H1 (cell line): ENCODE measurements at regions not wholly inside any gene's neighbourhood (a gene's known extent, or its start where the extent isn't known, plus 50 kb on each side); places are given as distances from the start of the nearest gene placed in this dataset.

Source experiments
- CTCF ChIA-PET: fragments of 300-600 bp; sonication (Branson Sonifier 250); formaldehyde crosslinking; loops from one replicate; lab custom pipeline; 2021; ENCODE audit not compliant: partially characterized antibody; lab: Charles Lee
- POLR2A ChIA-PET: fragments of 300-600 bp; sonication (Branson Sonifier 250); formaldehyde crosslinking; loops from one replicate; lab custom pipeline; 2021; ENCODE audit warnings: inconsistent platforms; ENCODE audit not compliant: partially characterized antibody; lab: Charles Lee
- DNase-seq, 2 experiments: peaks; one replicate each; pipeline versions ENCODE4 v3.0.0 to v3.0.0-alpha.2; 2010 to 2022; ENCODE audit warnings: low spot score in 2 of 2, low read depth in 1 of 2, mixed read lengths in 1 of 2
- FAIRE-seq: peaks from 2 replicates; lab custom pipeline; 2011; peaks lifted over from hg19 to GRCh38; lab: Jason Lieb, UNC
- H2AFZ ChIP-seq: 2 replicates; pipeline ENCODE4 v1.8.1; 2012; ENCODE audit warnings: low read length, inconsistent platforms
- H2AK5ac ChIP-seq: 2 replicates; pipeline ENCODE4 v1.6.1; 2013; ENCODE audit warnings: low read depth, low read length
- H2BK120ac ChIP-seq: replicated peaks from 2 replicates; pipeline ENCODE3; 2013; ENCODE audit warnings: low read depth, low read length, inconsistent platforms
- H2BK12ac ChIP-seq: 2 replicates; pipeline ENCODE4 v1.6.1; 2013; ENCODE audit warnings: low read depth, low read length
- H2BK15ac ChIP-seq: 2 replicates; pipeline ENCODE4 v1.6.1; 2013; ENCODE audit warnings: low read length
- H2BK20ac ChIP-seq: 2 replicates; pipeline ENCODE4 v1.6.1; 2013; ENCODE audit warnings: low read length
- H2BK5ac ChIP-seq: 2 replicates; pipeline ENCODE4 v1.6.1; 2013; ENCODE audit warnings: low read depth, low read length
- H3K14ac ChIP-seq: 2 replicates; pipeline ENCODE4 v1.6.1; 2013; ENCODE audit warnings: inconsistent platforms; ENCODE audit not compliant: insufficient read length
- H3K18ac ChIP-seq: 2 replicates; pipeline ENCODE4 v1.6.1; 2013; ENCODE audit warnings: low read length; ENCODE audit errors: extremely low read depth
- H3K23ac ChIP-seq: 2 replicates; pipeline ENCODE4 v1.6.1; 2013; ENCODE audit warnings: inconsistent platforms; ENCODE audit not compliant: insufficient read length
- H3K23me2 ChIP-seq: 2 replicates; pipeline ENCODE4 v1.6.1; 2013; ENCODE audit warnings: low read depth, low read length
- H3K27ac ChIP-seq: 2 replicates; pipeline ENCODE4 v1.6.1; 2011; ENCODE audit warnings: low read depth, low read length, inconsistent platforms
- H3K27me3 ChIP-seq, 4 experiments: replicated peaks in 1 of 4; 1 replicate in 1 of 4; 2 replicates in 3 of 4; pipeline versions ENCODE4 v1.6.1 to v1.8.1; 2011 to 2013; ENCODE audit warnings: low read length in 3 of 4, mild to moderate bottlenecking in 3 of 4, inconsistent platforms in 2 of 4, mixed read lengths in 2 of 4, moderate library complexity in 1 of 4; ENCODE audit not compliant: control insufficient read depth in 3 of 4, insufficient read depth in 3 of 4; ENCODE audit errors: extremely low read depth in 1 of 4
- H3K36me3 ChIP-seq, 4 experiments: 2 replicates each; pipeline versions ENCODE4 v1.6.1 to v1.8.1; 2011 to 2013; ENCODE audit warnings: mild to moderate bottlenecking in 4 of 4, low read length in 3 of 4, moderate library complexity in 2 of 4, control low read depth in 1 of 4, inconsistent platforms in 1 of 4; ENCODE audit not compliant: insufficient read depth in 4 of 4, control insufficient read depth in 2 of 4
- H3K4ac ChIP-seq: replicated peaks from 2 replicates; pipeline ENCODE3; 2013; ENCODE audit warnings: low read length, low read depth, mixed read lengths, inconsistent platforms; ENCODE audit not compliant: insufficient read length
- H3K4me1 ChIP-seq, 4 experiments: replicated peaks in 1 of 4; 1 replicate in 1 of 4; 2 replicates in 3 of 4; pipeline versions ENCODE4 v1.6.1 to v1.8.1; 2011 to 2013; ENCODE audit warnings: low read length in 3 of 4, inconsistent platforms in 2 of 4, mixed read lengths in 1 of 4; ENCODE audit not compliant: insufficient read depth in 4 of 4, control insufficient read depth in 3 of 4
- H3K4me2 ChIP-seq, 2 experiments: 2 replicates each; pipeline versions ENCODE4 v1.6.1 to v1.8.1; 2011 to 2013; ENCODE audit warnings: low read depth in 2 of 2, low read length in 2 of 2, control low read depth in 1 of 2, inconsistent platforms in 1 of 2, mild to moderate bottlenecking in 1 of 2; ENCODE audit not compliant: insufficient read depth in 1 of 2
- H3K4me3 ChIP-seq, 4 experiments: fragments of 200-600, 300-600 bp in 1 of 4; sonication (generic), shearing (Covaris generic), sonication (Bioruptor Twin) in 1 of 4; 2 replicates each; pipeline versions ENCODE4 v1.5.1 to v1.8.1; 2011 to 2016; ENCODE audit warnings: low read length in 4 of 4, low read depth in 3 of 4, control low read depth in 2 of 4, inconsistent platforms in 2 of 4, mild to moderate bottlenecking in 2 of 4, mixed read lengths in 1 of 4, moderate library complexity in 1 of 4; ENCODE audit not compliant: insufficient read depth in 2 of 4; ENCODE audit errors: extremely low read depth in 1 of 4
- H3K56ac ChIP-seq: replicated peaks from 2 replicates; pipeline ENCODE3; 2013; ENCODE audit warnings: low read depth, mild to moderate bottlenecking, mixed read lengths, low read length, inconsistent platforms; ENCODE audit not compliant: insufficient read length
- H3K79me1 ChIP-seq: 2 replicates; pipeline ENCODE4 v1.6.1; 2013; ENCODE audit warnings: low read depth, low read length, control low read depth
- H3K79me2 ChIP-seq, 2 experiments: 2 replicates each; pipeline versions ENCODE4 v1.6.1 to v1.8.1; 2012 to 2013; ENCODE audit warnings: low read length in 2 of 2, mild to moderate bottlenecking in 2 of 2, inconsistent platforms in 1 of 2; ENCODE audit not compliant: insufficient read depth in 2 of 2, control insufficient read depth in 1 of 2
- H3K9ac ChIP-seq, 4 experiments: replicated peaks in 1 of 4; 1 replicate in 1 of 4; 2 replicates in 3 of 4; pipeline versions ENCODE4 v1.6.1 to v1.8.1; 2011 to 2013; ENCODE audit warnings: low read depth in 3 of 4, low read length in 3 of 4, control low read depth in 2 of 4, mild to moderate bottlenecking in 2 of 4, moderate library complexity in 2 of 4, inconsistent platforms in 1 of 4; ENCODE audit errors: extremely low read depth in 1 of 4
- H3K9me3 ChIP-seq, 2 experiments: 2 replicates each; pipeline versions ENCODE4 v1.6.1 to v1.8.1; 2012 to 2013; ENCODE audit warnings: mild to moderate bottlenecking in 2 of 2, moderate library complexity in 2 of 2, control low read depth in 1 of 2, inconsistent platforms in 1 of 2, low read depth in 1 of 2, low read length in 1 of 2, mixed read lengths in 1 of 2; ENCODE audit not compliant: insufficient read depth in 2 of 2
- H4K20me1 ChIP-seq, 2 experiments: replicated peaks in 1 of 2; 2 replicates each; pipeline versions ENCODE3 to v1.8.1; 2011 to 2013; ENCODE audit warnings: inconsistent platforms in 2 of 2, low read length in 2 of 2, mild to moderate bottlenecking in 1 of 2; ENCODE audit not compliant: insufficient read depth in 2 of 2, control insufficient read depth in 1 of 2
- H4K5ac ChIP-seq: 2 replicates; pipeline ENCODE4 v1.6.1; 2013; ENCODE audit warnings: low read length, low read depth, mixed read lengths, inconsistent platforms; ENCODE audit not compliant: insufficient read length
- H4K8ac ChIP-seq: 2 replicates; pipeline ENCODE4 v1.8.0; 2013; ENCODE audit warnings: mild to moderate bottlenecking, moderate library complexity, low read length, inconsistent platforms; ENCODE audit not compliant: insufficient read depth; ENCODE audit errors: extremely low read depth
- H4K91ac ChIP-seq: replicated peaks from 2 replicates; pipeline ENCODE3; 2013; ENCODE audit warnings: low read length, mixed read lengths, inconsistent platforms; ENCODE audit not compliant: insufficient read length
- BCL11A ChIP-seq, 2 experiments: IDR thresholded peaks; one replicate each; pipeline ENCODE4 v1.6.1; 2011; ENCODE audit warnings: low read depth in 2 of 2, low read length in 2 of 2, mild to moderate bottlenecking in 2 of 2
- CTCF ChIP-seq, 3 experiments: IDR thresholded peaks; 1 replicate in 2 of 3; 2 replicates in 1 of 3; pipeline versions ENCODE4 v1.5.1 to v1.6.1; 2011; ENCODE audit warnings: low read length in 3 of 3, mild to moderate bottlenecking in 3 of 3, inconsistent platforms in 2 of 3, low read depth in 1 of 3, moderate library complexity in 1 of 3; ENCODE audit not compliant: insufficient read depth in 1 of 3; ENCODE audit errors: control extremely low read depth in 1 of 3
- EGR1 ChIP-seq: IDR thresholded peaks from 2 replicates; pipeline ENCODE4 v1.6.1; 2011; ENCODE audit warnings: low read depth, low read length, borderline replicate concordance
- EZH2 ChIP-seq: fragments of 200-600 bp; sonication (generic); IDR thresholded peaks from 2 replicates; pipeline ENCODE4 v1.7.1; 2012; ENCODE audit warnings: low read depth, mild to moderate bottlenecking, moderate library complexity, low read length, inconsistent platforms; ENCODE audit not compliant: severe bottlenecking
- GABPA ChIP-seq: IDR thresholded peaks from 2 replicates; pipeline ENCODE4 v1.6.1; 2011; ENCODE audit warnings: mild to moderate bottlenecking, low read length, moderate library complexity, borderline replicate concordance; ENCODE audit not compliant: insufficient read depth
- KDM1A ChIP-seq: fragments of 200-600, 300-600 bp; sonication (generic); IDR thresholded peaks from 2 replicates; pipeline ENCODE4 v1.7.1; 2016; ENCODE audit warnings: mild to moderate bottlenecking, low read length, borderline replicate concordance
- SAP30 ChIP-seq: fragments of 300-600 bp; sonication (generic); IDR thresholded peaks from 2 replicates; pipeline ENCODE4 v1.7.1; 2012; ENCODE audit warnings: low read length, moderate library complexity, mild to moderate bottlenecking, inconsistent platforms; ENCODE audit not compliant: insufficient read depth, insufficient replicate concordance
- SIRT6 ChIP-seq: IDR thresholded peaks from one replicate; pipeline ENCODE4 v1.7.1; 2012; ENCODE audit warnings: low read length, inconsistent platforms
- SUZ12 ChIP-seq: fragments of 200-600 bp; sonication (generic); IDR thresholded peaks from 2 replicates; pipeline ENCODE4 v1.6.1; 2012; ENCODE audit warnings: mild to moderate bottlenecking, inconsistent platforms, low read length, moderate library complexity, mixed read lengths
- TAF7 ChIP-seq: optimal IDR thresholded peaks from 2 replicates; pipeline ENCODE3; 2011; ENCODE audit warnings: low read depth, mild to moderate bottlenecking, inconsistent platforms, low read length, moderate library complexity, borderline replicate concordance
- WGBS, 2 experiments: shearing (Covaris generic) in 1 of 2; methylation state at CpG; one replicate each; pipeline versions ENCODE4 v1.1.6 to v1.1.7; 2013 to 2015; ENCODE audit warnings: low lambda C conversion rate in 2 of 2, mixed read lengths in 2 of 2, inconsistent platforms in 1 of 2, low coverage in 1 of 2, missing lambda C conversion rate in 1 of 2; ENCODE audit not compliant: insufficient replicate concordance in 2 of 2, insufficient coverage in 1 of 2, insufficient read length in 1 of 2; ENCODE audit errors: extremely low coverage in 1 of 2, missing lambda C conversion rate in 1 of 2; 5-methylcytosine and 5-hydroxymethylcytosine counted together

DNA sequence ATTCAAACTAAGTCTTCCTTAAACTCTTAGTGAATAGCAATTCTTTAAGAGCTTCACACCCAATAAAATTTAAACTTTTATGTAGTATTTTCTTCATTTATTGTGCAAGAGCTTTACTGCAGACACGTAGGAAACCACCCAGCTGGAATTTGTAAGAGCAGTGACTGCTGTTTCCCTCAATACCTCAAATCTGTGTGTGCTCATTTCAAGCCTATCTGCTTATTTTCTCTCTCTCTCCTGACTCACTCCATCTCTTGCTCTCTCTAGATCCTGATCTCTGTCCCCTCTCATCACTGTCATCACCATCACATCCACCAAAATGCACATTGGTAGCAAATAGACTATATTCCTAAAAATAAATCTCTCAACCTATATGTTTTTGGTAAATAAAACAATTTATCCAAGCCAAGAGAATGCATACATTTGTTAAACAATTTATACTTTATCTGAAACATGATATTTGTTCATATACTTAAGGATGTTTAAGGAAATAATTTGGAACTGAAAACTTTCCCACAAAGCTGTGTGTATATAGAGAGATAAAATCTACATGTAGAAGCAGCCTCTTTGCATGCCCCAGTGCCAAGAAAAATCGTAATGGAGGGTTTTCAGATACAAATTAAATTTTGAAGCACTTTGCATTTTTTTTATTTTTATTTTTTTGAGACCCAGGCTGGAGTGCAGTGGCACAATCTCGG, 273.0 kb downstream of the TFAP2A start:
- Histone ChIP-seq H3K18ac (no peak overlapping the region), H3K27ac (no peak overlapping the region), H2BK5ac (no peak overlapping the region), H3K56ac (no peak overlapping the region), H3K79me2 (no peaks in the 10 kb centered on the region), H2BK20ac (no peak overlapping the region), H2AFZ (no peak overlapping the region), H3K4me2 (no peak overlapping the region), H2AK5ac (no peak overlapping the region), H3K9me3 (no peaks in the 10 kb centered on the region; a peak in 1 of 4 replicates), H2BK12ac (no peak overlapping the region), H2BK15ac (no peak overlapping the region), H3K27me3 (no peaks in the 10 kb centered on the region), H4K20me1 (no peaks in the 10 kb centered on the region), H3K14ac (no peak overlapping the region), H3K36me3 (no peaks in the 10 kb centered on the region), H3K79me1 (no peaks in the 10 kb centered on the region), H3K23ac (no peak overlapping the region), H3K9ac (no peak overlapping the region), H4K5ac (no peak overlapping the region), H3K4ac (no peak overlapping the region), H2BK120ac (no peak overlapping the region), H3K4me1 (no peaks in the 10 kb centered on the region), H4K91ac (no peak overlapping the region), H3K23me2 (no peaks in the 10 kb centered on the region), H4K8ac (no peak overlapping the region), H3K4me3 (no peak overlapping the region)
- DNase-seq (no peak), FAIRE-seq (no peak)
- 85% methylated on average over 3 of the region's 3 CpGs; no CpG with 5 or more reads in 1 of the 2 experiments for WGBS, 2 experiments
- ChIA-PET POLR2A (no interaction called here), CTCF (interaction anchor here (1.1 kb wide), 1 partner anchor 27 kb away, joined by 3 read pairs; no protein-coding TSS in a partner anchor)
- no peak for TF ChIP-seq CTCF (IDR thresholded peaks at IDR 0.05; ENCODE audit: control extremely low read depth in 1 of 3, insufficient read depth in 1 of 3, low read depth in 1 of 3, low read length in 3 of 3)
- no peak for TF ChIP-seq SUZ12
- no peak for TF ChIP-seq KDM1A
- TF ChIP-seq GABPA = no peak
- no peak for TF ChIP-seq EZH2
- TF ChIP-seq EGR1 = no peak
- TF ChIP-seq BCL11A (IDR thresholded peaks at IDR 0.05; ENCODE audit: low read depth in 2 of 2, low read length in 2 of 2) = no peak
- TF ChIP-seq SIRT6 = no peak
- TF ChIP-seq SAP30 = no peak
- TF ChIP-seq TAF7 = no peak
